ENCODE measurements at regions not wholly inside any gene's neighbourhood (a gene's known extent, or its start where the extent isn't known, plus 50 kb on each side); places are given as distances from the start of the nearest gene placed in this dataset.

GRCh38 chr18:30134020-30134419 is 908.5 kb downstream of the DSC3 start:
- TF ChIP-seq POLR2A (IDR thresholded peaks at IDR 0.05) (no peak), CTCF (IDR thresholded peaks at IDR 0.05) (no peak)

Measured in heart left ventricle (tissue), 13 donors.